Vagina (tissue), 2 donors: ENCODE measurements at regions not wholly inside any gene's neighbourhood (a gene's known extent, or its start where the extent isn't known, plus 50 kb on each side); places are given as distances from the start of the nearest gene placed in this dataset.

ENCODE experiments used
- DNase-seq, 2 donors: peaks; one replicate each; pipeline ENCODE4 v3.0.0-alpha.2; 2017; ENCODE audit errors: extremely low spot score in 2 of 2
- H3K27ac ChIP-seq: fragments of 200-600 bp; sonication (generic); one replicate; pipeline ENCODE4 v1.5.1; 2019
- H3K27me3 ChIP-seq: fragments of 200-600 bp; sonication (generic); one replicate; pipeline ENCODE4 v1.5.1; 2019
- H3K36me3 ChIP-seq, 2 donors: fragments of 200-600 bp; sonication (generic); one replicate each; pipeline ENCODE4 v1.5.1; 2017 to 2019
- H3K4me1 ChIP-seq: fragments of 200-600 bp; sonication (generic); one replicate; pipeline ENCODE4 v1.5.1; 2019
- H3K4me3 ChIP-seq, 2 donors: fragments of 200-600 bp; sonication (generic); 1 replicate in 1 of 2; 2 replicates in 1 of 2; pipeline ENCODE4 v1.5.1; 2016 to 2019
- H3K9me3 ChIP-seq: fragments of 200-600 bp; sonication (generic); one replicate; pipeline ENCODE4 v1.5.1; 2019
- POLR2A ChIP-seq, 2 donors: fragments of 450-650 bp; IDR thresholded peaks; one replicate each; pipeline ENCODE4 v1.6.1; 2017; ENCODE audit warnings: antibody characterized with exemption in 2 of 2, mild to moderate bottlenecking in 2 of 2, moderate library complexity in 2 of 2
- POLR2AphosphoS5 ChIP-seq, 2 donors: sonication (generic); formaldehyde crosslinking; IDR thresholded peaks; one replicate each; pipeline ENCODE4 v1.9.0; 2017; ENCODE audit warnings: antibody characterized with exemption in 2 of 2, mild to moderate bottlenecking in 2 of 2, low read depth in 1 of 2; ENCODE audit not compliant: insufficient read depth in 1 of 2
- intact Hi-C: fragments of 100-400 bp; cut with DNase I; formaldehyde crosslinking; loops from one replicate; pipeline ENCODE4 v1.15.1; 2023
- TF ChIP-seq, protein P1 (sequence below), 3 experiments: fragments of 450-650 bp in 2 of 3; fragments of 200-600 bp in 1 of 3; sonication (generic) in 1 of 3; IDR thresholded peaks; one replicate each; pipeline ENCODE4 v1.5.1; 2017 to 2019; ENCODE audit warnings: antibody characterized with exemption in 3 of 3, mild to moderate bottlenecking in 2 of 3, moderate library complexity in 2 of 3

DNA sequence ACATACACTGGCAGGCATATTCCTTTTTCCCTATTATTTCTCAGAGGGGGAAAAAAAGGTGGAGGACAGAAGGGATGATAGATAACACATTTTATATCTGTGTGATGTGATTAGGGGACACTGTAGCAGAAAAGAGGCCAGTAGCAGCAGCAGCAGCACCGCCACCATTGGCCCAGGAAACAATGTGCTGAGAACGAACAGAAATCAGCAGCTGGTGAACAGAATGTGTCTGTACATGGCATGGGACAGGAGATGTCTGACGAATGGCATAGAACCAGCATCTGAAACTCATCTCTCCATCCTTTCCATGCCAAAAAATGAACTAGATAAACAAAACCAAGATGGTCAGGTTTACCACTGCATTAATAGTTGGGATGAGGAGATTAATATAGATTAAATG lies 936.1 kb upstream of the ACVR2A start:
- no peak for DNase-seq
- no peaks in the 10 kb centered on the region for H3K9me3 ChIP-seq
- H3K27ac ChIP-seq = no peak overlapping the region
- TF ChIP-seq POLR2A (IDR thresholded peaks at IDR 0.05) (no peak), POLR2AphosphoS5 (IDR thresholded peaks at IDR 0.05; ENCODE audit: insufficient read depth in 1 of 2, low read depth in 1 of 2) (no peak)
- TF ChIP-seq, protein P1, sequence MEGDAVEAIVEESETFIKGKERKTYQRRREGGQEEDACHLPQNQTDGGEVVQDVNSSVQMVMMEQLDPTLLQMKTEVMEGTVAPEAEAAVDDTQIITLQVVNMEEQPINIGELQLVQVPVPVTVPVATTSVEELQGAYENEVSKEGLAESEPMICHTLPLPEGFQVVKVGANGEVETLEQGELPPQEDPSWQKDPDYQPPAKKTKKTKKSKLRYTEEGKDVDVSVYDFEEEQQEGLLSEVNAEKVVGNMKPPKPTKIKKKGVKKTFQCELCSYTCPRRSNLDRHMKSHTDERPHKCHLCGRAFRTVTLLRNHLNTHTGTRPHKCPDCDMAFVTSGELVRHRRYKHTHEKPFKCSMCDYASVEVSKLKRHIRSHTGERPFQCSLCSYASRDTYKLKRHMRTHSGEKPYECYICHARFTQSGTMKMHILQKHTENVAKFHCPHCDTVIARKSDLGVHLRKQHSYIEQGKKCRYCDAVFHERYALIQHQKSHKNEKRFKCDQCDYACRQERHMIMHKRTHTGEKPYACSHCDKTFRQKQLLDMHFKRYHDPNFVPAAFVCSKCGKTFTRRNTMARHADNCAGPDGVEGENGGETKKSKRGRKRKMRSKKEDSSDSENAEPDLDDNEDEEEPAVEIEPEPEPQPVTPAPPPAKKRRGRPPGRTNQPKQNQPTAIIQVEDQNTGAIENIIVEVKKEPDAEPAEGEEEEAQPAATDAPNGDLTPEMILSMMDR (IDR thresholded peaks at IDR 0.05) = no peak
- no peaks in the 10 kb centered on the region for H3K4me1 ChIP-seq
- no peak overlapping the region for H3K4me3 ChIP-seq
- H3K36me3 ChIP-seq = no peaks in the 10 kb centered on the region
- H3K27me3 ChIP-seq = no peaks in the 10 kb centered on the region
- intact Hi-C loops = no loop called here

DNA sequence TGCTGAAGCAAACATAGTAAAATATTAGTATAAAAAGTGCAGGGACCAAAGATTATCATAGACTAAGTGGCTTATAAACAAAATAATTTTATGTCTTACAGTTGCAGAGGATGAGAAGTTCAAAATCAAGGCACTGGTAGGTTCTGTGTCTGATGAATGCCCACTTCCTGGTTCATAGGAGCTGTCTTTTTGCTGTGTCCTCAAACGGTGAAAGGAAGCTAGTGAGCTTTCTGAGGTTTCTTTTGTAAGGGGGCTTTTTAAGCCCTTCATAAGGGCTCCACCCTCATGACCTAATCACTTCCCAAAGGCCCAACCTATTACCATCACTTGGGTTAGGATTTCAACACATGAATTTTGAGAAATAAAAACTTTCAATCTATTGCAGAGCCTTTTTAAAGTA lies 946.7 kb upstream of the ACVR2A start:
- Histone ChIP-seq H3K36me3 (no peaks in the 10 kb centered on the region), H3K9me3 (no peaks in the 10 kb centered on the region), H3K4me3 (no peak overlapping the region), H3K27ac (no peak overlapping the region), H3K4me1 (no peaks in the 10 kb centered on the region), H3K27me3 (no peaks in the 10 kb centered on the region)
- intact Hi-C loops = no loop called here
- DNase-seq = no peak
- TF ChIP-seq POLR2A (IDR thresholded peaks at IDR 0.05) (no peak), POLR2AphosphoS5 (IDR thresholded peaks at IDR 0.05; ENCODE audit: insufficient read depth in 1 of 2, low read depth in 1 of 2) (no peak)
- TF ChIP-seq, protein P1 (IDR thresholded peaks at IDR 0.05) = no peak

- no peaks in the 10 kb centered on the region for H3K36me3 ChIP-seq
- TF ChIP-seq POLR2AphosphoS5 (IDR thresholded peaks at IDR 0.05; ENCODE audit: insufficient read depth in 1 of 2, low read depth in 1 of 2) (no peak), POLR2A (IDR thresholded peaks at IDR 0.05) (no peak)
- TF ChIP-seq, protein P1 (IDR thresholded peaks at IDR 0.05) = no peak
- DNase-seq = no peak
- no peaks in the 10 kb centered on the region for H3K9me3 ChIP-seq
- no peaks in the 10 kb centered on the region for H3K27me3 ChIP-seq
- H3K4me1 ChIP-seq = no peaks in the 10 kb centered on the region
- H3K4me3 ChIP-seq = no peak overlapping the region
- intact Hi-C loops = no loop called here
- H3K27ac ChIP-seq = no peak overlapping the region
These were observed 950.3 kb upstream of the ACVR2A start for GRCh38 chr2:146894514-146894913.

- intact Hi-C loops = no loop called here
These were observed 951.3 kb upstream of the ACVR2A start for GRCh38 chr2:146893500-146894041.

GRCh38 chr2:146890491-146890890 lies 954.3 kb upstream of the ACVR2A start:
- H3K27me3 ChIP-seq = no peaks in the 10 kb centered on the region
- H3K36me3 ChIP-seq = no peaks in the 10 kb centered on the region
- no peak overlapping the region for H3K4me3 ChIP-seq
- TF ChIP-seq, protein P1 (IDR thresholded peaks at IDR 0.05) = no peak
- TF ChIP-seq POLR2A (IDR thresholded peaks at IDR 0.05) (no peak), POLR2AphosphoS5 (IDR thresholded peaks at IDR 0.05; ENCODE audit: insufficient read depth in 1 of 2, low read depth in 1 of 2) (no peak)
- H3K27ac ChIP-seq = no peak overlapping the region
- DNase-seq = no peak
- H3K4me1 ChIP-seq = no peaks in the 10 kb centered on the region
- intact Hi-C loops = no loop called here
- no peaks in the 10 kb centered on the region for H3K9me3 ChIP-seq

More at GRCh38 chr2:146893500-146894041, 951.3 kb upstream of the ACVR2A start:
- H3K4me1 ChIP-seq = no peaks in the 10 kb centered on the region
- H3K27me3 ChIP-seq = no peaks in the 10 kb centered on the region
- no peaks in the 10 kb centered on the region for H3K36me3 ChIP-seq
- H3K4me3 ChIP-seq = no peak overlapping the region
- no peak overlapping the region for H3K27ac ChIP-seq
- H3K9me3 ChIP-seq = no peaks in the 10 kb centered on the region
- no peak for DNase-seq
- TF ChIP-seq POLR2AphosphoS5 (IDR thresholded peaks at IDR 0.05; ENCODE audit: insufficient read depth in 1 of 2, low read depth in 1 of 2) (no peak), POLR2A (IDR thresholded peaks at IDR 0.05) (no peak)
- TF ChIP-seq, protein P1 (IDR thresholded peaks at IDR 0.05) = no peak
